ENCODE measurements at regions not wholly inside any gene's neighbourhood (a gene's known extent, or its start where the extent isn't known, plus 50 kb on each side); places are given as distances from the start of the nearest gene placed in this dataset.

- TF ChIP-seq CTCF (conservative IDR thresholded peaks at IDR 0.05) (no peak), EZH2 (IDR thresholded peaks at IDR 0.05; ENCODE audit: low read depth) (no peak)
Observed at GRCh38 chr17:79412110-79412509, 198.7 kb downstream of the RBFOX3 start.
